HG02884 (cell line): ENCODE measurements at regions not wholly inside any gene's neighbourhood (a gene's known extent, or its start where the extent isn't known, plus 50 kb on each side); places are given as distances from the start of the nearest gene placed in this dataset.
"Not testable (repeated sequence)": the region's sequence is repeated elsewhere in the genome, so short reads cannot be mapped to it uniquely, and the experiment has no call there.

ENCODE experiments used
- ATAC-seq: cut with Tn5 transposase; IDR thresholded peaks from one replicate; pipeline ENCODE4 v1.9.1; 2021; ENCODE audit warnings: mild to moderate bottlenecking, moderate library complexity; ENCODE audit not compliant: unreplicated experiment

DNA sequence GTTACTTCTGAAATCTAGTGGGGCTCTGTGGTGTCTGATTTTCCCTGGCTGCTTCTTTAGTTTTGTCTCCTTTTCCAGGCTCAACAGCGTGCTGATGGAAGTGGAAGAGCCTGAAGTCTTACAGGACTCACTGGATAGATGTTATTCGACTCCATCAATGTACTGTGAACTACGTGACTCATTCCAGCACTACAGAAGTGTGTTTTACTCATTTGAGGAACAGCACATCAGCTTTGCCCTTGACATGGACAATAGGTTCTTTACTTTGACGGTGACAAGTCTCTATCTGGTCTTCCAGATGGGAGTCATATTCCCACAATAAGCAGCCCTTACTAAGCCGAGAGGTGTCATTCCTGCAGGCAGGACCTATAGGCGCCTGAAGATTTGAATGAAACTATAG, 51.1 kb downstream of the NBPF8 start:
- ATAC-seq, result not testable (repeated sequence)

DNA sequence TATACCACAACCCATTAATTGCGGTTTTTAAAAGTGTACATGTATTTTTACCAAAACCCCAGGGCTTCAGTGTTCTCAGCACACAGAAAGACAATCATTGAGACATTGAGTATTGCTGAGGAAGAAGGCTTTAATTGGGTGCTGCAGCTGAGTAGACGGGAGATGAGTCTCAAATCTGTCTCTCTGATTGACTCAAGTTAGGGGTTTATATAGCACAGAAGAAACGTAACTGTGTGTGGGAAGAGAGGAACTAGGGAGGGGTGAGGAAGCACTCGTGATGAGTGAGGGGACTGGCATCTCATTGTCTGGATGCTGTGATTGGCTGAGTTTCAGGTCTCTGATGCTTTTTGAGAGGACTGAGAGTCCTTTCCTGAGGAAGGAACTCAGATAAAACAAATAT, 62.8 kb downstream of the NBPF8 start:
- not testable (repeated sequence) for ATAC-seq

DNA sequence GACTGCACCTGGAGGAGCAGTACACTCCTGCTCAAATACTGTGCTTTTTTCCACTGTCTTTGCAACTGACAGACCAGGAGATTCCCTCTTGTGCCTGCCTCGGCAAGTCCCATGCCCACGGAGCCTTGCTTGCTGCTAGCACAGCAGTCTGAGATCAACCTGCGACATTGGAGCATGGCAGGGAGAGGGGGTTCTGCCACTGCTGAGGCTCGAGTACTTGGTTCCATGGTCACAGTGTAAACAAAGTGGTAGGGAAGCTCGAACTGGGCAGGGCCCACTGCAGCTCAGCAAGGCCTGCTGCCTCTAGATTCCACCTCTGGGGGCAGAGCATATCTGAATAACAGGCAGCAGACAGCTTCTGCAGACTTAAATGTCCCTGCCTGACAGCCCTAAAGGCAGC, 63.6 kb downstream of the NBPF8 start:
- not testable (repeated sequence) for ATAC-seq

DNA sequence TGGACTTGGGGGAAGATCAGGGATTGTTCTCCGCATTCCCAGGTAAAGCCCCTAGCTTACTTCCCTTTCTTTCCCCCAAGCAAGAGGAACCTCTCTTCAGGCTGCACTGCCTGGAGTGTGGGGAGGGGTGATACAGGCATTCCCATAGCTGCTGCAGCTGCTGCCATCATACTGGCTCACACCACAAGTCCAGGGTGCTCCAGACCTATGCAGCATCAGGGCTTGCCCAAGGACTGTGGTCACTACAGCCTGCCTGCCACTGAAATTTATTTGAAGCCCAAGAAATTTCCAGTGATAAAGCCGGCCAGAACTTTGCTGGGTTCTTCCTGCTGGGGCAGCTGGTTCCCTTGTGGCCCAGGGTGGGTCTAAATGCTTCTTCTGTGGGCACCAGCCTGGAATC, 72.7 kb downstream of the NBPF8 start:
- ATAC-seq, result not testable (repeated sequence)

DNA sequence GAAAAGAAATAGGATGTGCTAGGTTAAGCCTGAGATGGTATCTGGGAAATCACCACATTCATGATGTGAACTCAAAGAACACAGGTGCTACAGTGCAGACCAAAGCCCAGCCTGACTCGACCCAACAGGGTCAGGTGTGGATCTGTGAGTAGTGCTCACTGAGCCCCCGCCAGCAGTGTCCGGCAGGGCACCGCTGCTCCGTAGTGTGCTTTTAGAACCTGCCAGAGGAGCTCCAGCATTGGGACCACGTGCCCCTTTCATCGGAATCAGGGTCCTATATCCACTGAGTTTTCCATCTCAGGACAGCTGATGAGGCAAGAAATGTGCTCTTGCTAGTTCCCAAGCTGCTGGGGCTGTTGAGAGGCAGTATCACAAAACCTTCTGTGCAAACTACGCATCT, 74.4 kb downstream of the NBPF8 start:
- ATAC-seq, result not testable (repeated sequence)

DNA sequence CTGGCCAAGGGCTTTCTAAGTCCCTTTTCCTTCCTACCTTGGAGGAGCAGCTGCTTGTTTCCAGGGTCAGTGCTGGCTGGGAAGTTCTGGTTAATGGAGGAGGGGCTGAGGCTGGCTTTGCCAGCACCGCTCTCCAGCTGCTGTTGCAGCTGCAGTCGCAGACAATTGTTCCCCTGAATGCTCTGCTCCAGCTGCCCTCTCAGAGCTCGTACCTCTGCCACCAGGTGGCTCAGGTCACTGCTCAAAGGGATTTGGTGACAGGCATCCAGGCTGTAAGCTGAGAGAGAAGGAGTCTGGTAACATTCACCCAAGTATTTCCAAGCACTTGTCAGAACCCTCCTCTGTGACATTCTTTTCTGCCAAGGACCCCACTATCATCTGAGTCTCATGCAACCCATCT, 82.3 kb downstream of the NBPF8 start:
- not testable (repeated sequence) for ATAC-seq

DNA sequence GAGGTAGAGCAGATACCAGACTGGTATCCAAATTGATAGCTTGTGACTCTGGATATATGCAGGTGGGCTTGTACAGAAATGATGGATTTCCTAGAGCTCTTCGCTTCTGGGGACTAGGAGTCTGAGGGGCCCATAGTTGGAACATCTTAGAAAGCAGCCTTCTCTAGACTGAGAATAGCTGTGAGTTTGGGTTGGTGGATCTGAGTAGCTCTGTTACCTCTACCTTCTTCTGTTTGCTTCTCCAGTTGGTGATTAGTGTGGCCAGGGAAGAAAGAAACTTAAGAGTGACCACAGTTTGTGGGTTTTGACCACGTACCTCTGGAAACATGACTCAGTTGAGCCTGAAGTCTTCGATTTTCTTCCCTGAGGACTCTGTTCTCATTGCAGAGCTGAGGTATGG, 88.4 kb downstream of the NBPF8 start:
- not testable (repeated sequence) for ATAC-seq

DNA sequence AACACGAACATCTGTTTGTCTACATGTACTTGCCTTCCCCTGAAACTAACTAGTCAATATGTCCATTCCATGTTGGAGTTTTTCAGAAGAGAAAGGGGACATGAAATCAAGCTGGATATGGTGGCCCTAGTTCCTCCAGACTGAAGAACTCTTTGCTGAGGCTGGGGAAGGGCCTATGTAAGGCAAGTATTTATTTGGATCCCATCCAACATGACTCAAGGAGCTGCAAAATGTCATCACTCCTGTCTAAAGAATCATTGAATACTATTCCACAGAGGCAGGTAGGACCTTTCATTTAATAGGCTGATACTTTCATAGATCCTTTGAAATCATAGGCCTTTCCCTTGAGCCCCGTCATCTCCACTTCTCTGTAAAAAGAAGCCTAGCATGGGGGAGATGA, 91.5 kb downstream of the NBPF8 start:
- ATAC-seq, result not testable (repeated sequence)

DNA sequence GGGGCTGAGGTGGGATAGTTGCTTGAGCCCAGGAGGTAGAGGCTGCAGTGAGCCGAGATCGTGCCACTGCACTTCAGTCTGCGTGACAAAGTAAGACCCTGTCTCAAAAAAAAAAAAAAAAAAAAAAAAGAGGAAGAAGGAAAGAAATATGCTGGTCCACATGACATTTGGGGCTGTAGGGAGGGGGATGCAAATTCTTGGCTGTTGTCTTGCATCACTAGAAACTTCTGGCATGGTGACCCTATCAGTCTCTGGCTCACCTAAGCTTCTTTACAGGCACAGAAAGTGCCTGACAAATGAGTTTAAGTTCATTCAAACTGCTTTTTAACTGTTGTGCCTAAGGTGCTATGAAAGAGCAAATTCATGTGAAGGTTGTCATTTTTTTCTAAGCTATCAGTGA, 93.5 kb downstream of the NBPF8 start:
- not testable (repeated sequence) for ATAC-seq

DNA sequence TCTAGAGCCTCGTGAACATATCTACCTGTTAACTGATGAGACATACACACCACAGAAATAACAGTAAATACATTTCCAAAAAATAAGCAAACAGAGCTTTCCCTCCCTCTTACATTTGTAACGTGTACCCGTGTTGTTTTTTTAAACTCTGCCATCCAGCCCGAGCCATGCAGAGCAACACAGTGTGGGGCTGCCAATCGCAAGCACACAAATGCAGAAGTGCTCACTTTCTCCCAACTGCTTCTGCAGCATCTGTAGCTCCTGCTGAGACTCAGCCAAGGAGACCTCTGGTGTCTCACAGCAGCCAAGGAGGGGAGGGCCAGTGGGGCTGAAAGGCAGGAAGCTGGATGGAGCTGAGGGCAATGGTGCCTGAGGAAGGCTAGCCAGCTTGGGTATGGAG, 94.4 kb downstream of the NBPF8 start:
- ATAC-seq, result not testable (repeated sequence)

DNA sequence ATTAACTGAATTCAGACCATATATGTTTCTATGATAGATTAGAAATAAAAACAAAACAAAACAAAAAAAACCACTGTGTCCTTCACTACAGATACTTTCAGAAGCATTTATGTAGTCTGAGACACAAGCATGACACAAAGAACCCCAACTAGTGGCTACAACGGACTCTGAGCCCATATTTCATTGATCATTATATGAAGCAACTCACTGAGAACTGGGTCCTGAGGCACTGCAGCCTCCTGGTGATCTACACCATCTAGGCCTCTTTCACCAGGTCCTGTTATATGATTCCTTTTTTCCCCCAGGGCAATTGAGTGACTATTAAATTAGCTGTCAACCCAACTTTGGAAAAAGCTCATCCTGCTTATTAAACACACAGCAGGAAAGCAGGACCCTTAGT, 98.3 kb downstream of the NBPF8 start:
- not testable (repeated sequence) for ATAC-seq

DNA sequence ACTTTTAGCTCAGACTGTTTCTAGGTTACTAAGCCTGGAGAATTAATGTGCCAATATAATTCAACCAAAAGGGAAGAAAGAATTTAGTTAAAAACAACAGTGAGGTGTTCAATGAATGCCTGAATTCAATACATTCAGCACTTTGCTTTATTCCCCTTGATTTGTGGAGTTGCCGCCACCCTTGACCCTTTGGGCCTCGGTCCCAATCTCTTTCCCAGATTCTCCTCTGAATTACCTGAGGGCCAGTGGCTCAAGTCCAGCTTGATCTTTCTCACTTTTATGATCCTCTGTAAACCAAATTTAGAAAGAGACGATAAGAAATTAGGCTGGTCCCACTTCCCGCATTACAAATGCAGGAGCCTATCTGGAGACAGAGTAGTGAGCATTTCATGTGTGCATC, 98.7 kb downstream of the NBPF8 start:
- ATAC-seq, result not testable (repeated sequence)

DNA sequence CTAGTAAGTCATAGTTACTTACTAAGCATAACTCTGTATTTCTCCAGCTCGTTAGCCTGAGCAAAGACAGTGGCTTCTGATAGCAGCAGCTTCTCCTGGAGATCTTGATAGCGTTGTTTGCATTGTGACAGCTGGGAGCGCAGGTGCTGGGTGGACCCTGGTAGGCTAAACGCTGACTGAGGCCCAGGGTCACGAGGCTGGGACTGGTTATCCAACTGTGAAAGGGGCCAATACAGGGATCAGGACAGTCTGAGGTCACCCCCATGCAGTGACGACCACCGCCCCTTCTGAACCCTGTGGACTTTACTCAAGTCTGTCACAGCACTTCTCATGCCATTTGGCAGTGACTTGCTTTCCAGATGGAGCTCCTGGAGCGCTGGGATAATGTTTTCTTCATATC, 104.4 kb downstream of the NBPF8 start:
- ATAC-seq, result not testable (repeated sequence)

DNA sequence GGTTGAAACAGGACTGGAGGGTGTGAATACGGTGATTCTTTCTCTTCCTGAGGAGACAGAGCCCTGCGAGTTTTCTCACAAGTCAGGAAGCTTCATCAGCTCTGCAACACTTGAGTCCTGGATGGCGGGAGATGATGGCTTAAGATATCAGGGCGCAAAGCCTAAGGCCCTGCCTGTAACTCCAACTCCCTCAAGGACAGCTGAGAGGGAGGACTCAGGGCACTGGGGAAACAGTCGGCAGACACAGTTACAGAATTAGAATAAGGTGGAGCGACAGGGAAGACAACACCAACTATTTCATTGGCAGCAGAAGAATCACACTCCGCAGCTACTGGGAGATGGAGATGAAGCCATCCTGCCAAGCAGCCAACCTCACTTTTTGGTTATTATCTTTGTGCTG, 109.6 kb downstream of the NBPF8 start:
- ATAC-seq, result not testable (repeated sequence)

DNA sequence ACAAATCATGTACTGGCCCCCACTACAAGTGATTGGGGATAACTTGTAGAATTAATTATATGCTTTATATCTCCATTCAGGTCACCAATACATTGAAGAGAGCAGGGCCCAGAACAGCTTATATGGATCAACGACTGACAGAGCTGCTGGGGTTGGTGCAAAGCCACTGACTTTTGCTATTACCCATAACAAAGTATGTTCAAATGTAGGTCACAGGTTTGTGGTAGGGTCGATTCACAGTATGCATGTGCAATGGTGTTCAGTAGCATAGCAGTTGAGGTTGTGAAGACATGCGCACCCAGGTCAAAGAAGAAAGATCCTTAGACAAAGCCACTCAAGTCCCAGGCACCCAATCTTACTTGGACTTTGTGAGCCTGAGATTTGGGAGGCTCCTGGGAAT, 110.6 kb downstream of the NBPF8 start:
- not testable (repeated sequence) for ATAC-seq

DNA sequence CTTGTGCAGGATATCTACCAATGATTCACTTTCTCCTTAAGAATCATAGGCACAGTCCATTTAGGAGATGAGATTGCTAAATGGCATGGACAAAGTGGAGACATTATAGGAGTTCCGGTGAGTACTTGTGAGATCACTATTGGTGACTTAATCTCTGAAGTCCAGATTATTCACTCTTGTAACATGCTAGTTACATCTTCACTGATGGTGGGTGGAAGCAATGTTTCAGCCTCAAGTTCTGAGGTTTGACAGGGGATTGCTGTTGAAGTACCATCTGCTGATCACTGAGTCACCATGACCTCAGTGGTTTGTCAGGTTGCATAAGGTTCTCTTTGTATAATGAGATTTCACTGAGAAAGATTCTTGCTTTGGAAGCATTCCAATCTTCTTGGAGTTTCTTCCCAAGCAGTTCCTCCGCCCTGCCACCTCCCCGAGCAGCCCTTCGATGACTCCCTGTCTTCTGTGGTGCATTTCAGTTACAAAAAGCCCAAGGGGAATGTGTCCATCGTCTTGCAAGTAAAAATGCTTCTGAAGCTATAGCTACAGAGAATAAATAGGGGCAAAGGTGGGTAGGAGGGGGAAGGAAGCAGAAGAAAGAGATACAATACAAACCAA, 114.7 kb downstream of the NBPF8 start:
- ATAC-seq, result not testable (repeated sequence)

DNA sequence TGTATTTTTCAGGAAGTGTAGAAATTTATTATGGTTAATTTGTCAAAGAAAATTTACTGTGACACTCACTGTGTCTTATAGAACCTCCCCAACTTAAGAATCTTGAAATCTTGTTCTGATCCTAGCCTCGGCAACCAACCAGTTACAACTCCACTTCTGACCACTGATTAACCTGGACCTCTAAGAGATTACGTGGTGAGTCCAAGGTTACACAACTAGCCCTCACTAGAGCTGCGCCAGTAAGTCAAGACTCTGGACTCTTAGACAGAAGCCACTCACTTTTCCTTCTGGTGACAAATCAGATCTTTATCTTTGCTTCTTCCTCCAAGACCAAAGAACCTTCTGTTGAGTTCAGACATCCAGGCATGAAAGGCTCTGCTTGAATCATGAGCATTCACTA, 116.6 kb downstream of the NBPF8 start:
- ATAC-seq, result not testable (repeated sequence)

DNA sequence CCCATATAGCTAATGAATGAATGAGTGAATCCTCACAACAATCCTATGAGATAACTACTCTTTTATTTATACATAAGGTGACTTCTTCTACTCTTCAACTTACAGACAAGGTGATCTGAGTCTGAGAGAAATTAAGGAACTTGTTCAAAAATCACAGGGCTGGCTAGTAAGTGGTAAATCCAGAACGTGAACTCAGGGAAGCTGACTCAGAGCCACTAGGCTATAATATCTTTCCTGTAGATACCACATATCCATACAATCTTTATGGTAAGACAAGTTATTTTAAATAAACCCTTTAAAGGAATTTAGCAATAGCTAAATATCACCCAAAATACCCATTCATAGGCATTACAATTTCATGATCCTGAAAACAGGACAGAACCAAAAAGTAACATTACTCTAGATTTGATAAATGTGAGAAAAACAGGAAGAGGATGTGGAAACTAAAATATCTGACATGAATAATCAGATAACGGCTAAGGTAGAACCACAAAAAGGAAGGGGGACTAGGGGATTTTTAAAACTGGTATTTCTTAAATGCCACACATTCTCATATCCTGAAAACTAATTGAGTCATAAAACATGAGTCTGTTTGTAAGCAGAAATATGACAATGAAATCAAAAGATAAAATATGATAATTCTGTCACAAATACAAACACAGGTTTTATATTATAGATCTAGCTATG, 119.7 kb downstream of the NBPF8 start:
- ATAC-seq, result peak; percentile 76

DNA sequence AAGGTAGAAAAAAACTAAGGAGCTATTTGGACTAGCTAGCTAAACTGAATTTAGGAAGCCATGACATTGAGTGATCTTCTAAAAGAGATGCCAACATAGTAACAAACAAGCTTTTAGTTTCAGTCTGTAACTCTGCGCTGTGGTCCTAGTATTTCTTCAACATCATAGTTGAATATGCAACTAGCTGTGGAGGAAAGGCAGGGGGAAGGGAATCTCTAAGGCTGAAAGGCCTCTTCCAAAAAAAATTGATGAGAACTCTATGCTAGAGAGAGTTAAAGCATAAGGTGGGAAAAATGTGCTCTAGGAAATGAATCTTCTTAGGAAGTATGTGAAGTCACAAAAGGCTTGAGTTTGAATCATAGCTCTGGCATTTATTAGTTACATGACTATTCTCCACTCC, 120.2 kb downstream of the NBPF8 start:
- ATAC-seq, result peak; percentile 56

DNA sequence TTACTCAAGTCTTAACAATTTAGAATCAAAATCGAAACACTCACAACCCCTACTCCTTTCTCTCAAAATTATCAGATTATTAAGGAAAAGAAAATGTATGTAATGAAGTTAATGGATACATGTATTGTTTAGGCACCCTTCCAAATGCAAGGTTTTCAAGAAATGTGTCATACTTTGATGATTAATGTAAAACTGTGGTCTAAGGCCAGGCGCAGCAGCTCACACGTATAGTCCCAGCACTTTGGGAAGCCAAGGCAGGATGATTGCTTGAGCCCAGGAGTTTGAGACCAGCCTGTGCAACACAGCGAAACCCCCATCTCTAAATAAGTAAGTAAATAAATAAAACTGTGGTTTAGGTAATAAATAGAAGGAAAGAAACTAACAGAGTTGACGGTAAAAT, 126.6 kb downstream of the NBPF8 start:
- ATAC-seq, result not testable (repeated sequence)

DNA sequence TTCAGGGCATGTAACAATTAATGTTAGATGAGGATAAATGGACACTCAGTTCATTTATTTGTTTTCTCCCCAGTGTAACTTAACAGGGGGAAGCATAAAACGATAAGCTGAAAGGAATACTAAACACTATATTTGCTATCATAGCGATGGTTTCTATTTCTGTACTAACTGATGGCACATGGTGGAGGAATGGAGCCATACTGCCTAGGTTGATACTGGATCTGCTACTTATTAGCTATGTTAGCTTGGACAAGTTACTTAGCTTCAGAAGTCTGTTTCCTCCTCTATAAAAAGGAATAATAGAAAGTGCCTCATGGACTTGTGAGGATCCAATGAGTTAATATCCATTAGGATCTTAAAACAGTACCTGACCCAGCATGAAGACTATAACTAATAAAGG, 127.5 kb downstream of the NBPF8 start:
- ATAC-seq, result not testable (repeated sequence)

DNA sequence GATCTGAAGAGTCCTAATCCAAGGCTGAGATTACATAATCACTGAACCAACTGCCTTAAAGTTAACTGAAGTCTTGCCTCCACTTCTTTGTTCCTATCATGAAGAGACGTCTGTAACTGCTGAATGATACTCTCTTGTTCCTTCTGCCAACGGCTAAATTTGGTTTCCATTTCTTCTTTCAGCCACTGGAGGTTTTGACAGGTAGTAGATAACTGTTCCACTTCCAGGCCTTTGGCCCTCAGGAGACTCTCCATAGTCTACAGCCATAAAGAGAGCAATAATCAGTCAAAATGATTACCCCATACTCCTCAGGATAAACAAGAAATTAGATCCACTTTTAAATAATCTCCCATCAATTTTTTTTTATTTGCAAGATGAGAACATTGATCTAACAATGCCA, 128.1 kb downstream of the NBPF8 start:
- ATAC-seq, result not testable (repeated sequence)

DNA sequence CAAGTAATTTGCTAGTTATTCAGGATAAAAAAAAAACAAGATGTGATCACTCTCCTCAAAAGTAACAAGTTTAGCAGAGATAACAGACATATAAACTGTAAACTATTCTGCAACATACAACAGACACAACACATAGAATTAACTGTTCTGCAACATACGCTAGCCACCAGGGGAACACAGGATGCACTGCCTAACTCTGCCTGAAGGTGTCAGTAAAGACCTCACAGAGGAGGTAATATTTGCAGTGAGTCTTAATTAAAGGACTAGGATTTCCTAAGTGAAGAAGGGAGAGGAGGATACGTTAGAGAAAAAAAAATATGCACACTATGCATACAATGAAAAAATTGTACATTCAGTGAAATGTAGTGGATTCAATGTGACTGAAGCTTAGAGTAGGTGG, 129.6 kb downstream of the NBPF8 start:
- peak; percentile 93 for ATAC-seq
